ENCODE measurements at regions not wholly inside any gene's neighbourhood (a gene's known extent, or its start where the extent isn't known, plus 50 kb on each side); places are given as distances from the start of the nearest gene placed in this dataset.

- H3K23me2 ChIP-seq (ENCODE audit: low read depth, low read length), result no peaks in the 10 kb centered on the region
- no peak overlapping the region for H2AFZ ChIP-seq (ENCODE audit: low read length)
- DNase-seq (ENCODE audit: low read depth in 1 of 2, low spot score in 2 of 2), result no peak
- no peaks in the 10 kb centered on the region for H3K9me3 ChIP-seq (ENCODE audit: insufficient read depth in 2 of 2, low read depth in 1 of 2, low read length in 1 of 2)
- H3K79me1 ChIP-seq (ENCODE audit: low read depth, low read length), result no peaks in the 10 kb centered on the region
- no peak overlapping the region for H3K14ac ChIP-seq (ENCODE audit: insufficient read length)
- no peak overlapping the region for H2BK15ac ChIP-seq (ENCODE audit: low read length)
- ChIA-PET CTCF (ENCODE audit: partially characterized antibody) (interaction anchor here (0.6 to 0.7 kb wide), 2 partner anchors 45 to 134 kb away, joined by 3 read pairs; no protein-coding TSS in a partner anchor), POLR2A (ENCODE audit: partially characterized antibody) (no interaction called here)
- no peak overlapping the region for H3K4me2 ChIP-seq (ENCODE audit: insufficient read depth in 1 of 2, low read depth in 2 of 2, low read length in 2 of 2)
- no peak overlapping the region for H2BK20ac ChIP-seq (ENCODE audit: low read length)
- H3K23ac ChIP-seq (ENCODE audit: insufficient read length), result no peak overlapping the region
- H4K20me1 ChIP-seq (replicated peaks in 1 of 2; ENCODE audit: control insufficient read depth in 1 of 2, insufficient read depth in 2 of 2, low read length in 2 of 2), result no peaks in the 10 kb centered on the region
- H2BK120ac ChIP-seq (replicated peaks; ENCODE audit: low read depth, low read length), result no peak overlapping the region
- H2BK12ac ChIP-seq (ENCODE audit: low read depth, low read length), result no peak overlapping the region
- no peak overlapping the region for H4K5ac ChIP-seq (ENCODE audit: insufficient read length, low read depth, low read length)
- H3K4ac ChIP-seq (replicated peaks; ENCODE audit: insufficient read length, low read depth, low read length), result no peak overlapping the region
- H2AK5ac ChIP-seq (ENCODE audit: low read depth, low read length), result no peak overlapping the region
- H2BK5ac ChIP-seq (ENCODE audit: low read depth, low read length), result no peak overlapping the region
- no peak overlapping the region for H3K56ac ChIP-seq (replicated peaks; ENCODE audit: insufficient read length, low read depth, low read length)
- H3K9ac ChIP-seq (replicated peaks in 1 of 4; ENCODE audit: extremely low read depth in 1 of 4, low read depth in 3 of 4, low read length in 3 of 4), result no peak overlapping the region
- no peaks in the 10 kb centered on the region for H3K36me3 ChIP-seq (ENCODE audit: control insufficient read depth in 2 of 4, insufficient read depth in 4 of 4, low read length in 3 of 4)
- 82% methylated on average over 4 of the region's 4 CpGs; no CpG with 5 or more reads in 1 of the 2 experiments for WGBS, 2 experiments (ENCODE audit: extremely low coverage in 1 of 2, insufficient coverage in 1 of 2, insufficient read length in 1 of 2, insufficient replicate concordance in 2 of 2, low coverage in 1 of 2, low lambda C conversion rate in 2 of 2, missing lambda C conversion rate in 1 of 2)
- H3K27ac ChIP-seq (ENCODE audit: low read depth, low read length), result no peak overlapping the region
- H4K91ac ChIP-seq (replicated peaks; ENCODE audit: insufficient read length, low read length), result no peak overlapping the region
- no peak overlapping the region for H4K8ac ChIP-seq (ENCODE audit: extremely low read depth, insufficient read depth, low read length)
- H3K4me1 ChIP-seq (replicated peaks in 1 of 4; ENCODE audit: control insufficient read depth in 3 of 4, insufficient read depth in 4 of 4, low read length in 3 of 4), result no peaks in the 10 kb centered on the region
- no peak overlapping the region for H3K4me3 ChIP-seq (ENCODE audit: extremely low read depth in 1 of 4, insufficient read depth in 2 of 4, low read depth in 3 of 4, low read length in 4 of 4)
- H3K27me3 ChIP-seq (replicated peaks in 1 of 4; ENCODE audit: control insufficient read depth in 3 of 4, extremely low read depth in 1 of 4, insufficient read depth in 3 of 4, low read length in 3 of 4), result no peaks in the 10 kb centered on the region
- no peak overlapping the region for H3K18ac ChIP-seq (ENCODE audit: extremely low read depth, low read length)
- no peak for FAIRE-seq
- no peaks in the 10 kb centered on the region for H3K79me2 ChIP-seq (ENCODE audit: control insufficient read depth in 1 of 2, insufficient read depth in 2 of 2, low read length in 2 of 2)
- TF ChIP-seq CHD2 (IDR thresholded peaks at IDR 0.05; ENCODE audit: low read length) (no peak), RNF2 (IDR thresholded peaks at IDR 0.05; ENCODE audit: borderline replicate concordance, low read depth, low read length, missing control alignments, poor library complexity, severe bottlenecking) (no peak), NRF1 (IDR thresholded peaks at IDR 0.05; ENCODE audit: low read depth, low read length) (no peak)
Observed at GRCh38 chr7:46871516-46871915, 710.4 kb downstream of the TNS3 start.

Data from H1 (cell line).